NCI-H2227 (cell line): ENCODE measurements at regions not wholly inside any gene's neighbourhood (a gene's known extent, or its start where the extent isn't known, plus 50 kb on each side); places are given as distances from the start of the nearest gene placed in this dataset.

Experiments used
- DNase-seq: peaks from one replicate; lab custom pipeline; 2025; ENCODE audit not compliant: unreplicated experiment; lab: John Stamatoyannopoulos, UW

- no peak for DNase-seq
Observed at GRCh38 chr20:22789676-22790075, 205.3 kb upstream of the FOXA2 start.

GRCh38 chr20:22791396-22791795, 207.0 kb upstream of the FOXA2 start:
- no peak for DNase-seq

GRCh38 chr20:22791877-22792525, 207.6 kb upstream of the FOXA2 start:
- DNase-seq, result no peak

- DNase-seq, result no peak
Observed at GRCh38 chr20:22794200-22794599, 209.8 kb upstream of the FOXA2 start.

GRCh38 chr20:22795433-22795832, 211.1 kb upstream of the FOXA2 start:
- no peak for DNase-seq

GRCh38 chr20:22795871-22796270, 211.5 kb upstream of the FOXA2 start:
- DNase-seq, result no peak

- no peak for DNase-seq
Observed at GRCh38 chr20:22796469-22797077, 212.2 kb upstream of the FOXA2 start.

GRCh38 chr20:22797103-22797502, 212.7 kb upstream of the FOXA2 start:
- DNase-seq, result no peak

- DNase-seq, result no peak
Observed at GRCh38 chr20:22799687-22800086, 215.3 kb upstream of the FOXA2 start.

- no peak for DNase-seq
Observed at GRCh38 chr20:22800129-22800528, 215.8 kb upstream of the FOXA2 start.

GRCh38 chr20:22801528-22801927, 217.2 kb upstream of the FOXA2 start:
- no peak for DNase-seq

- no peak for DNase-seq
Observed at GRCh38 chr20:22802296-22802695, 217.9 kb upstream of the FOXA2 start.

- DNase-seq, result no peak
Observed at GRCh38 chr20:22805219-22805618, 220.8 kb upstream of the FOXA2 start.

- no peak for DNase-seq
Observed at GRCh38 chr20:22805996-22806395, 221.6 kb upstream of the FOXA2 start.

GRCh38 chr20:22807045-22807444, 222.7 kb upstream of the FOXA2 start:
- no peak for DNase-seq

GRCh38 chr20:22807646-22808244, 223.4 kb upstream of the FOXA2 start:
- DNase-seq, result no peak

GRCh38 chr20:22808628-22809027, 224.3 kb upstream of the FOXA2 start:
- no peak for DNase-seq

- no peak for DNase-seq
Observed at GRCh38 chr20:22810030-22810429, 225.1 kb upstream of the SSTR4 start.

GRCh38 chr20:22810626-22811569, 224.2 kb upstream of the SSTR4 start:
- no peak for DNase-seq

GRCh38 chr20:22814471-22815205, 220.5 kb upstream of the SSTR4 start:
- no peak for DNase-seq

GRCh38 chr20:22815206-22815551, 219.9 kb upstream of the SSTR4 start:
- no peak for DNase-seq
